ENCODE measurements at regions not wholly inside any gene's neighbourhood (a gene's known extent, or its start where the extent isn't known, plus 50 kb on each side); places are given as distances from the start of the nearest gene placed in this dataset.

- TF ChIP-seq SUZ12 (IDR thresholded peaks at IDR 0.05; ENCODE audit: extremely low read depth, insufficient read depth, insufficient read length) (no peak), ZNF274 (IDR thresholded peaks at IDR 0.05; ENCODE audit: low read depth, low read length) (no peak), YY1 (IDR thresholded peaks at IDR 0.05; ENCODE audit: insufficient read depth, insufficient read length) (no peak)
Observed at GRCh38 chr9:786405-786804, 55.1 kb upstream of the DMRT1 start.

All from NT2/D1 (cell line).